ENCODE measurements at regions not wholly inside any gene's neighbourhood (a gene's known extent, or its start where the extent isn't known, plus 50 kb on each side); places are given as distances from the start of the nearest gene placed in this dataset.

DNA sequence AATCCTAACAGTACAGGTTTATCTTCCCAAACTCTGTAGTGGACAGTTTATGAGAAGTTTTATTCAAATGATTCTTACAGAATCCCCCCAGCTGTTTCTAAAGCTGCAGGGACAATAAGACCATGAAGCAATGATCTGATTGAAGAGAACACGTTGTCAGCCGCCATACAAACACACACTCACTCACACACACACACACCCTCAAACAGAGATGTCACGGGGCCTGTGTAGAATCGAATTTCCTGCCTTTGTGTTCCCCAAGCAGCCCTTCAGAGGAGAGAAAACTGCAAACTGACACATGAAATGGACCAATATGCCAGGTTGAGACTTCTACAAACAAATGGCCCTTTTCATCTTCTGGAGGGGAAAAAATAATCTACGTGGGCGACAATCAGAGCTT, 80.5 kb upstream of the TBX3 start:
- TF ChIP-seq, protein P1, sequence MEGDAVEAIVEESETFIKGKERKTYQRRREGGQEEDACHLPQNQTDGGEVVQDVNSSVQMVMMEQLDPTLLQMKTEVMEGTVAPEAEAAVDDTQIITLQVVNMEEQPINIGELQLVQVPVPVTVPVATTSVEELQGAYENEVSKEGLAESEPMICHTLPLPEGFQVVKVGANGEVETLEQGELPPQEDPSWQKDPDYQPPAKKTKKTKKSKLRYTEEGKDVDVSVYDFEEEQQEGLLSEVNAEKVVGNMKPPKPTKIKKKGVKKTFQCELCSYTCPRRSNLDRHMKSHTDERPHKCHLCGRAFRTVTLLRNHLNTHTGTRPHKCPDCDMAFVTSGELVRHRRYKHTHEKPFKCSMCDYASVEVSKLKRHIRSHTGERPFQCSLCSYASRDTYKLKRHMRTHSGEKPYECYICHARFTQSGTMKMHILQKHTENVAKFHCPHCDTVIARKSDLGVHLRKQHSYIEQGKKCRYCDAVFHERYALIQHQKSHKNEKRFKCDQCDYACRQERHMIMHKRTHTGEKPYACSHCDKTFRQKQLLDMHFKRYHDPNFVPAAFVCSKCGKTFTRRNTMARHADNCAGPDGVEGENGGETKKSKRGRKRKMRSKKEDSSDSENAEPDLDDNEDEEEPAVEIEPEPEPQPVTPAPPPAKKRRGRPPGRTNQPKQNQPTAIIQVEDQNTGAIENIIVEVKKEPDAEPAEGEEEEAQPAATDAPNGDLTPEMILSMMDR (IDR thresholded peaks at IDR 0.05; ENCODE audit: unreplicated experiment), result no peak
- Mint-ChIP-seq H3K9me3 (ENCODE audit: low read depth, unreplicated experiment) (peaks cover 6% of the 10 kb centered on the region), H3K4me1 (ENCODE audit: low read depth, unreplicated experiment) (no peaks in the 10 kb centered on the region), H3K4me3 (ENCODE audit: low read depth, unreplicated experiment) (no peak overlapping the region), H3K27me3 (ENCODE audit: unreplicated experiment) (no peaks in the 10 kb centered on the region), H3K36me3 (ENCODE audit: insufficient read depth, unreplicated experiment) (no peaks in the 10 kb centered on the region), H3K27ac (ENCODE audit: unreplicated experiment) (no peak overlapping the region)
- CTCF ChIA-PET, result no interaction called here
- no TSS peak for BruUV-seq (replicated peaks)
- DNase-seq, result no peak
- intact Hi-C loops (cut with micrococcal nuclease; ENCODE audit: unreplicated experiment), result no loop called here

GRCh38 chr12:114762490-114763110, 78.6 kb upstream of the TBX3 start:
- no TSS peak for BruUV-seq (replicated peaks)
- Mint-ChIP-seq H3K36me3 (ENCODE audit: insufficient read depth, unreplicated experiment) (no peaks in the 10 kb centered on the region), H3K27ac (ENCODE audit: unreplicated experiment) (no peak overlapping the region), H3K9me3 (ENCODE audit: low read depth, unreplicated experiment) (peaks cover 9% of the 10 kb centered on the region), H3K4me1 (ENCODE audit: low read depth, unreplicated experiment) (no peaks in the 10 kb centered on the region), H3K4me3 (ENCODE audit: low read depth, unreplicated experiment) (no peak overlapping the region), H3K27me3 (ENCODE audit: unreplicated experiment) (no peaks in the 10 kb centered on the region)
- intact Hi-C loops (cut with micrococcal nuclease; ENCODE audit: unreplicated experiment), result no loop called here
- DNase-seq, result no peak
- CTCF ChIA-PET, result no interaction called here
- TF ChIP-seq, protein P1 (IDR thresholded peaks at IDR 0.05; ENCODE audit: unreplicated experiment), result no peak

DNA sequence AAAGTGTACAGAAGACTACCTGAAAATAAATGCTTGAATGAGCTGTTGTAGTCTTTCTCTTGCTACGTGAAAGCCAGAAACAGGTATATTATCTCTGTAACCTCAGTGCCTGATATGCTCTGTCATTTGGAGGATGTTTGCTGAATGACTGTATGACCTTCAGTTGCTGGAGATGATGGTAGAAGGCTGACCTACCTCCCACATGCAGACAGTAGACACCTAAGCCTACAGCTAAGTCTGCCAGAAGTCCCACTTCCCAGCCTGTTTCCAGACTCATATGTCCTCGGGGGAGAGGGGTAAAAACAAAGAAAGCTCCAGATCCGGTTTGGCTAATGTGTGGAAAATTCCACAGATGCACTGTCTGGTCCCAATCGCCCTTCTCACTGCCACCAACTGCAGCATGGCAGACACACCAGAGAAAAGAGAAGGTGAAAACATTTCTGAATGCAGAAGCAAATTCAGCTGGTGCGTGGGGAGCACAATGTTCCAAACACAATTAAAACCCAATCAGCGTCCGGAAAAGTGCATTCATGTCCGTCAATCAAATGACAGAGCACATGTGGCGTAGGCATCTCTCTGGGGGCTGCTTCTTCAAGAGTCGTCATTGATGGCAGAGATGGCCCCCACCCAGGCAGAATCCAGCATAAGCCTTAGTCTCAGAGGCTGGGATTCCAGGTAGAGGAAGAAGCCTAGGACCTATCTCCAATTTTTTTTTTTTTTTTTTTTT, 76.3 kb upstream of the TBX3 start:
- no peak for DNase-seq
- CTCF ChIA-PET, result interaction anchor here (0.7 kb wide), 2 partner anchors 34 to 550 kb away, joined by 3 to 6 read pairs; no protein-coding TSS in a partner anchor

DNA sequence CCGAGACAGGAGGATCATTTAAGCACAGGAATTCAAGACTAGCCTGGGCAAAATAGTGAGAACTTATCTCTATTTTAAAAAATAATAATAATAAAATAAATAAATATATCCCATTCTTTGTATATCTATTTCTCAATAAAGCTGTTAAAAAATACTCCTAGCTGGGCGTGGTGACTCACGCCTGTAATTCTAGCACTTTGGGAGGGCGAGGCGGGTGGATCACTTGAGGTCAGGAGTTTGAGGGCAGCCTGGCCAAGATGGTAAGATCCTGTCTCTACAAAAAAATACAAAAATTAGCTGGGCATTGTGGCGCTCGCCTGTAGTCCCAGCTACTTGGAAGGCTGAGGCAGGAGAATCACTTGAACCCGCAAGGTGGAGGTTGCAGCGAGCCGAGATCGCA, 75.7 kb upstream of the TBX3 start:
- no TSS peak for BruUV-seq (replicated peaks)
- DNase-seq, result no peak

More for the DNA sequence above, 76.3 kb upstream of the TBX3 start:
- intact Hi-C loops (cut with micrococcal nuclease; ENCODE audit: unreplicated experiment), result no loop called here
- no peak overlapping the region for H3K4me3 Mint-ChIP-seq (ENCODE audit: low read depth, unreplicated experiment)
- BruUV-seq (replicated peaks), result no TSS peak
- H3K4me1 Mint-ChIP-seq (ENCODE audit: low read depth, unreplicated experiment), result no peaks in the 10 kb centered on the region
- no peak overlapping the region for H3K27ac Mint-ChIP-seq (ENCODE audit: unreplicated experiment)
- H3K36me3 Mint-ChIP-seq (ENCODE audit: insufficient read depth, unreplicated experiment), result no peaks in the 10 kb centered on the region
- TF ChIP-seq, protein P1 (IDR thresholded peaks at IDR 0.05; ENCODE audit: unreplicated experiment), result no peak
- H3K9me3 Mint-ChIP-seq (ENCODE audit: low read depth, unreplicated experiment), result peaks cover 12% of the 10 kb centered on the region
- no peaks in the 10 kb centered on the region for H3K27me3 Mint-ChIP-seq (ENCODE audit: unreplicated experiment)

More for the DNA sequence above, 75.7 kb upstream of the TBX3 start:
- Mint-ChIP-seq H3K27me3 (ENCODE audit: unreplicated experiment) (no peaks in the 10 kb centered on the region), H3K4me1 (ENCODE audit: low read depth, unreplicated experiment) (no peaks in the 10 kb centered on the region), H3K27ac (ENCODE audit: unreplicated experiment) (no peak overlapping the region), H3K9me3 (ENCODE audit: low read depth, unreplicated experiment) (peaks cover 12% of the 10 kb centered on the region), H3K36me3 (ENCODE audit: insufficient read depth, unreplicated experiment) (no peaks in the 10 kb centered on the region), H3K4me3 (ENCODE audit: low read depth, unreplicated experiment) (no peak overlapping the region)
- intact Hi-C loops (cut with micrococcal nuclease; ENCODE audit: unreplicated experiment), result no loop called here
- CTCF ChIA-PET, result no interaction called here
- TF ChIP-seq, protein P1 (IDR thresholded peaks at IDR 0.05; ENCODE audit: unreplicated experiment), result no peak

All from Calu3 (cell line).